Lower leg skin (tissue), 3 donors: ENCODE measurements at regions not wholly inside any gene's neighbourhood (a gene's known extent, or its start where the extent isn't known, plus 50 kb on each side); places are given as distances from the start of the nearest gene placed in this dataset.

Source experiments
- CTCF ChIP-seq, 3 donors: fragments of 450-650 bp; IDR thresholded peaks; one replicate each; pipeline ENCODE4 v1.5.1; 2016; ENCODE audit warnings: antibody characterized with exemption in 3 of 3, mild to moderate bottlenecking in 3 of 3, moderate library complexity in 2 of 3
- POLR2A ChIP-seq, 2 donors: fragments of 450-650 bp; IDR thresholded peaks; one replicate each; pipeline ENCODE4 v1.6.1; 2016 to 2017; ENCODE audit warnings: antibody characterized with exemption in 2 of 2, mild to moderate bottlenecking in 1 of 2, moderate library complexity in 1 of 2

GRCh38 chr5:9771079-9771478, 140.9 kb upstream of the TAS2R1 start:
- TF ChIP-seq CTCF (IDR thresholded peaks at IDR 0.05) (no peak), POLR2A (IDR thresholded peaks at IDR 0.05) (no peak)
